Posterior cingulate gyrus (tissue), 11 donors: ENCODE measurements at regions not wholly inside any gene's neighbourhood (a gene's known extent, or its start where the extent isn't known, plus 50 kb on each side); places are given as distances from the start of the nearest gene placed in this dataset.

Experiments used
- DNase-seq, 10 donors: peaks; one replicate each; pipeline versions ENCODE4 v3.0.0 to v3.0.0-alpha.2; 2020 to 2021; ENCODE audit warnings: mixed read lengths in 3 of 10
- intact Hi-C: fragments of 100-400 bp; cut with DNase I; formaldehyde crosslinking; loops from one replicate; pipeline ENCODE4 v1.15.1; 2023

DNA sequence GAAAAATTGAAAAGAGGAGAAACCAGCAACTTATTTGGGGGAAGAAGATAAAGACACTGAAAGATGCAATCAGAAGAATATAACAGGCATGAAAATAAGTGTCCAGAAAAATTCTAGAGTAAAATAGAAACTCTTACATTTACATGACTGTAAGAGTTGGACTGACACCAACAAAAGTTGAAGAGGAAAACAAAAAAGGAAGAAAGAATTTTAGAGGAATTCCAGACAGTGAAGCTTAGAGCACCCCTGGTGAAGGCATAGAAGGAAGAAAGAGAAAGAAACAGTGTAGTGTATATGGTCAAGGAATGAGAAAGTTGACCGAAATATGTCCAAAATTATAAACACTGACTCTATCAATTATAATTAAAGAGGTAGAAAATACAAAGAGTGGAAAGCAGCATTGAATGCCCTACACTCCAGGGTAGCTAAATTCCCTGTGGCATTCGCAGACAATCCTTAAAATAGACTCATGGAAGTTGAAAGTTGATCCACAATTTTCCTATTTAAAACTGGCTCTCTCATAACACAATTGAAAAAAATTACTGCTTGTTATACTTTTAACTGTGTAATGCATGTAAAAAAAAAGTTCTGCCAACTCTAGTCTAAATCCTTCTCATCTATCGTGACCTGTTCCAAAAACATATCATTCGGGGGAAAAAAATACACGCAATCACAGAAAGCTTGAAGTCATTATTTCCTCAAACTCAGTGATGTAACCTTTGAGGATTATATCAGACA lies 102.6 kb upstream of the ABI3BP start:
- no peak for DNase-seq
- intact Hi-C loops = no loop called here

DNA sequence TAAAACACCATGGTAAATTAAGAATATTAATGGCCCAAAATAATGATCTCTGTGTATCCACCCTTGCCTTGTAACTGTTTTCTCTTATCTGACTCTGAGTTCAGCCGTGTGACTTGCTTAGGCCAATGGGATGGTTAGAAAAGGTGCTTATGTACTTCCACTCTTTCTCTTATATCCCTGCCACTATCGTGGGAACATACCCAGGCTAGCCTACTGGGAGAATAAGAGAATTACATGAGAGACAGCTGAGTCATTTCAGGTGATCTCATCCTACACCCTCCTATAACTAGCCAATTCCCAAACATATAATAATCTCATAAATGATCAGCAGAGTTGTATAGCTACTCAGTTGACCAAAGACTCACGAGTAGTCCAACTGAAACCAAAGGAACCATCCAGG lies 98.3 kb upstream of the ABI3BP start:
- intact Hi-C loops = no loop called here
- DNase-seq = no peak

DNA sequence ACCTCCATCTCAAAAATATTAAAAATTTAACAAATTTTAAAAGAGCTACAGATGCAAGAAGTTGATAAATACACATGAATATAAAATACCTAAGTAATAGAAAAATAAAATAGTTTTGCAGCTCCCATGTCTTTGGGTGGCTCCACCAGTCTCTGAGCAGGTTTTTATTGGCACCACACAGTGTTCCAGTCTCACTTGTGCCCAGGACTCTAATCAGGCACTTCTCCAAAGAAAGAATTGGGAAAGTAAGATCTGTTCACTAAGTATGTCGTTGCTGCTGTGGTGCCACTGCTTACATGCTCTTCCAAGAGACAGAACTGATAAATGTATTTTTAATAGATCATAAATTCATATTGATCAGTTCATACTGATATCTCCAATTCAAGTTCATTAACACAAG lies 92.5 kb upstream of the ABI3BP start:
- intact Hi-C loops = no loop called here
- DNase-seq = no peak

DNA sequence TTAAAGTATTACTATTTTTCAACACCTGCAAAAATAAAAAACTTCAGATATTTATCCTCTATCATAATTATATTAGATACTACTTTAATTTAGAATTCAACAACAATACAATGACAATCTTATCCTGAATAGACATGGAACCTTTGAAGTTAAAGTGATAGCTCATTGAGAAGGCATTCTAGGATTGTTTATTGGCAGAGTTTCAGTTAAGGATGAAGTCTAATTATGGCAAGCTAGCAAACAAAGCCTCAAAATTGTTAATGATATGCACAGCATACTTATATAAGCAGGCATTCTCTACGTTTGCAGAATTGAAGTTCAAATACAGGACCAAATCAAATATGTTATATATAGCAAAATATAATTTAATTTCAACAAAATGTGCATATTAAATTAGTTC lies 91.2 kb upstream of the ABI3BP start:
- intact Hi-C loops = no loop called here
- no peak for DNase-seq

DNA sequence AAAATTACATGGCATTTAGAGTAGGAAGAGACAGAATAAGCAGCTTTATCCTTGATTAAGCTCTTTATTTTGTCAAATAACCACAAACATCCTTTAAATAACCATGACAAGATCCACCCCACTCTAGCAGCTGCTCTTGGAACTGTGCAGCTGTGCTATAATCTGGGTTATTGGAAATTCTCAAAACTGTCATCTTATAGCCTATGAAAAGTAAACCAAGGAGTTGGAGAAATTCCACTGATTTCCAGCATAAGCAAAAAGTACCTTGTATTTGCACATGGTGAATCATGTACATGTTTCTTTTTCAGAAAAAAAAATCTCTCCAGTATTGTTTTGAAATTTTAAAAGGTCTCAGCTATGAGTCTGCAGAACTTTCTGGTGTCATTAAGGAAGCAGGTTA lies 88.8 kb upstream of the ABI3BP start:
- no peak for DNase-seq
- intact Hi-C loops = no loop called here

DNA sequence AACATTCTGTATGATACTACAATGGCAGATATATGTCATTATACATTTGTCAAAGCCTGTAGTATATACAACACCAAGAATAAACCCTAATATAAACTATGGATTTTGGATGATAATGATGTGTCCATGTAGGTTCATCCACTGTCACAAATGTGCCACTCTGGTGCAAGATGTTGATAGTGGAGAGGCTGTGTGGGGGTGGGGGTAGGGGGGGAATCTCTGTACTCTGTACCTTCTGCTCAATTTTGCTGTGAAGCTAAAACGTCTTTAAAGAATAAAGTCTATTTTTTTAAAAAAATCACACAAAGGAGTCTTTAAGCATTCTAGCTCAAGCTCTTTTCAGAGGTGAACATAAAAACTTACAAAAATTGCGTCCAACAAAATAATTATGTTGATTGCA lies 88.2 kb upstream of the ABI3BP start:
- intact Hi-C loops = no loop called here
- DNase-seq = no peak

DNA sequence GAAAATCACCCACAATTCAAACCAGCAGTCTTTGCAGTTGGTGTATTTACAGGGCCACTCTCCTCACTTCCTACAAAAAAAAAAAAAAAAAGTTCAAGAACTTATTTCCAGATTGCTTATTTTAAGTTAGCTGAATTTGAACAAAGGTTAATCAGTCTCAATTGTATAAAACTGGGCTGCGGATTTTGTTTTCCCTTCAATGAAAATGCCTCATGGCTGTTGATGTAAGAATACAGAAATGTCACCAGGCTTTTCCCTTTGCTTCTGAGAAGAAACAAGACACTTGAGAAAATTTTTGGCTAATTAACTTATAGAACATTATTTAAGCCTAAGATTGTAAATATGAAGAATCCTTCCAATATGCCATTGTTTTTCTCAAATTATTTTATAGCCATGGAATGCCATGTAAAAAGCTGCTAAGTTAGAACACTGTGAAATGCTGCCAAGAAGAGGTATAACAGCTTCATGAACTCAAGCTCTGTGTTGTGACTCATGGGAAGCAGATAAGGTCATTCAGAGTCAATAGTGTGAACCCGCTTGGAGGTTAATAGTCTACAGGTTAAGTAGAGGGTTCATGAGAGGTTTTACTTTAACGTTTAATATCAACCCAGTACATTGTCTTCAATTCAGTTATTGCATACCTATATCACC lies 84.3 kb upstream of the ABI3BP start:
- DNase-seq = no peak
- intact Hi-C loops = no loop called here

DNA sequence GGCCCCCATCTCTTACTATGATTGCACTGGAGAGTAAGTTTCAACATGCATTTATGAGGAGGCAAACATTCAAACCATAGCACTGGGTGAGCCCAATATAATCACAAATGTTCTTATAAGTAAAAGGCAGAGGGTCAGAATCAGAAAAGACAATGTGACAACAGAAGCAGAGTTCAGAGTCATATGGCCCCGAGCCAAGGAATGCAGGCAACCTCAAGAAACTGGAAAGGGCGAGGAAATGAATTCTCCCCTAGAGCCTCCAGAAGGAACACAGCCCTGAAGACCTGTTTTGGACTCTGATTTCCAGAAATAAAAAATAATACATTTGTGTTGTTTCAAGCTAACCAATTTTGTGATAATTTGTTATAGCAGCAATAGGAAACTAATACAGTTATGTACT lies 81.3 kb upstream of the ABI3BP start:
- DNase-seq = no peak
- intact Hi-C loops = no loop called here

DNA sequence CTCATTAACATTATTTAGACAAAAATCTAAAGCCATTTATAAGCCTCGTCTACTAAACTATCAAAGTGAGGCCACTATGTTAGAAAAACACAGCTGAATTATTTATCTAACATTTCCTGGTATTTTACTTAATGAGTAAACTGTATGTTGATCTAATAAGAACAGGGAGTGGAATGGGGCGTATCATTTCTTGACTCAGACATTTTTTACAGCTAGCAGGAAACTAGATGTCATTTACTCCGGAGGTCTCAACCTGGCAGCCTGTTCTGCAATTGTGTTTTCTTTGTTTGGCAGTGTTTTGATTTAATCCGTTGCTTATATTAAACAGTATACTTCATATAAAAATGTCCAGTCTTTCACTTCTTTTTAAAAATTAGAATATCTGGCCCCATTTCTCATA lies 79.1 kb upstream of the ABI3BP start:
- no peak for DNase-seq
- intact Hi-C loops = no loop called here

DNA sequence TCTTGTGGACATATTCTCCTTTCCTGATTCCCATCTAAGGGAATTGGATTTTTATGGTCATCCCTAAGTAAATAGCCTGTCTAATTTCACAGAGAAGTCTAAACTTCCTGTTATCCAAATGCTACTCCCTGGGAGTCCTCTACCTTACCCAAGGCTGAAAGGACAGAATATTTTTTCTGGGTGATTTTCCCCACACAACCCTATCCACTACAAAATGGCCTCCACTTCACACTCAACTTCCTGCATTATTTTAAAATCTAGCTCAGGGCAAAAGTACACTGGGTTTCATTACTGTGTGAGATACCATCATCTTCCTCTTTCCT lies 77.5 kb upstream of the ABI3BP start:
- intact Hi-C loops = no loop called here
- no peak for DNase-seq

DNA sequence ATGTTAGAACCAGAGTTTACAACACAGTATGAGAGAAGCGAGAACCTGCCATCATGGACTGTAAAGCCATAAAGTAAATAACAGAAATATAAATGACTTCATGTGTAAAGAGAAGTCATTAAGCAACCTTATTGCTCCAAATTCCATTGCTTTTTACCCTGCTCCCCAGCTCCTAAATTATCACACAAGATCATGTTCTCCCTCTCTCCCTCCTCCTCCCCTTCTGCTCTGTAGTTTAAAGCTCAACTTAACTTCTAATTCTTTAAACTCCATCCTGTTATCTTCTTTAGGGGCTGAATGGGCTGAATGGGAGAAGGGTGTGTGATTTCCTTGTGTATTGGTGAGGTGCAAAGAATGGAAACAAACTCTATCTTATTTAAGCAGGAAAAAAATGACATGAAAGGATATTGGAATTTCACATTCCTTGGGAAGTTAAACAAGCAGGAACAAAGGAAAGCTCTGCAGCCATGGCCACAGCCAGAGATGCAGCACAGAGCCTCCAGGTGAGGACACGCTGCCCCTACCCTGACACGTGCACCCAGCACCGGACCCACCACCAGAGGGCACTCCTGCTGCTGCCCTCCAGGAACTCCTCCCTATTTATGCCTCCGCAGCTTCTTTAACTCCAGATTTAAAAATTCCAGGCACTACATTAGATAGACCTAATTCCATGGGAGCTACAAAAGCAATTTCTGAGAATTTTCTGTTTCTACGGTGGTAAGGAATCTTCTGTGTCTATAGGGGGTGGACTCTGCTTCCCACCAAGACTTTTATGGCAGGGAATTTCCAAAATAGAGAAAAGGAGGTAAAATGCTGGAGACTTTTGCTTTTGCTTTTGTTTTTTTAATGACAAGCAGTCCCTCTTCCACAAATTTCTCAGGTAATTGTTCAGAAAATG lies 76.9 kb upstream of the ABI3BP start:
- intact Hi-C loops = no loop called here
- DNase-seq = peak in 5 of 10 donors; percentile 18 to 82 (median 50)

DNA sequence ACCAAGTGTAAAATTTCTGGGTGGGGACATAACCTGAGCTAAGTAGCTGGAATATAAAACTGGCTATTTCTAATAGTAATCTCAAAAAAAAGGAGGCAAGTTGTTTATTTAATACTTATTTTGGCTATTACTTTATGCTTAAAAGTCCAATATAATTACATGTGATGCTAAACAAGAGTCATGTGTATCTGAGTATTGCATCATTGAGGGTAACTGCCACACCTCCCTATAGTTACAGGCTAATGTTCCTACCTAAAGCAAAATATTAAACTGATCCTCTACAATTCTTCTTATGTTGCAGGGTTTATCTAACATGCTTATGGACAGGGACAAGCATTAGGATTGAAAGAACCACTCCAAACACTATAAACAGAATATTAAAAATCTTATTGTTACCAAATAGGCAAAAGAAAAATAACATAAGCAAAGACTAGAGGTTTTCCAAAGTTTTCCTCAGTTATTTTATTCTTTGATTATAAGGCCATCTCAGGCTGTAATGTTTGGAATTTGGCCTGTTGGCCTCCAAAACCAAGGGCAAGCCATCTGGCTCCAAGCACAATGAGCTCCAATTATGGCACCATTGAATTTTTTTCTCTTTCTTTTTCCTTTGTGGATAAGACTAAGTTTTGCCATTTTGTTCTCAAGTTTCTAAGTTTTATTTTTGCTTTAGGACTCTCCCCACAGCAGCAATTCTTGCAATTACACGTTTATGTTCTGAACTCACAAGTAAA lies 75.8 kb upstream of the ABI3BP start:
- intact Hi-C loops = no loop called here

DNA sequence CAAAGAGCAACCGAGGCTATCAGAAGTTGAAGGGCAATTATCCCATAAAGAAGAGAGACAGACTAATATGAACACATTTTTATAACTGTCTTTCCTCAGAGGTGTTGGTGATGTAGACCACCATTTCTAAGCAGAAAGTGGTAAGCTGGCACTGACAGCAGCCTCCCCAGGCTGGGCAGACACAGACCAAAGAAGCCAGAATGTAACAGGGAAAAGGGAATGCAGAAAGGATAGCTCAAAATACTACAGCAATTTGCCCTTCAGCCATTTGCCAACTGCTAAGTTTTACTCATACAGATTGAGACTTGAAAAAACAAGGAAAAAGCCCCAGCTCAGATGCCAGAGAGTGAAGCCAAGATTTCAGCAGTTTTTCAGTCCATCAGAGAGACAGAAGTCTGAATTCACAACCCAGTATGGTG lies 73.5 kb upstream of the ABI3BP start:
- intact Hi-C loops = no loop called here
- DNase-seq = no peak

More for the DNA sequence above, 75.8 kb upstream of the ABI3BP start:
- DNase-seq = no peak

DNA sequence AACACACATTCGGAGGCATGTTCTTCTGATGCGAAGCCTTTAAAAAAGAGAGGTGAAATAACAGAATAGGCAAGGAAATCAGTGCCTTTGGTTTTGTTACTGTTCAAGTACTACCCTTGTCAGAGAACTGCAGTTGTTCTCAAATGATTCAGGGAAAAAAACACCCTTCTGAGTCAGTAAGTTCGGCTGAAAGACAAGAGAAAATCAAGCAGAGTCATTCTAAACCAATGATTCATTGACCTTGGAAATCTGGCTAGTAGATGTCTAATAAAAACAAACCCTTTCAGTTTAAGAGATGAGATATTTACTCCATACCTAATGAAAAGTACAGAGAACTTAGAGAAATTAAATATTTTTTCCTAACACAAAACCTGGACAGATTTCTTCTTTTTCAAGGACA lies 72.7 kb upstream of the ABI3BP start:
- intact Hi-C loops = no loop called here
- DNase-seq = no peak

DNA sequence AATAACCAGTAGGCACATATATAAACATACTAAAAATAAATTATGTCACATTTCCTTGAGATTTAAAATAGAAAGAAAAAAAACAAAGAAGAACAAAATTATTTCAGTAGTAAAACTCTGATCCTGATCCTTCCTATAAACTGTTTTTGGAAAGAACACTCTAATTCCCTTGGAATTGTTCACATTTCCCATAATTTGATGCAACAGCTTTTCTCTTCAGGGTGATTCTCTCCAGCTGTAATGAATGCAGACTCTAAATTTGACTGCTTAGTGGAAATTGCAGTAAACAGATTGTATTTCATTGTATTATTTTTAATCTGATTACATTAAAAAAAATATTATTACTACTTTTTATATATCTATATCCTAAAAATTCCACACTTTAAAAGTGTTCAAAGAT lies 70.2 kb upstream of the ABI3BP start:
- intact Hi-C loops = no loop called here

DNA sequence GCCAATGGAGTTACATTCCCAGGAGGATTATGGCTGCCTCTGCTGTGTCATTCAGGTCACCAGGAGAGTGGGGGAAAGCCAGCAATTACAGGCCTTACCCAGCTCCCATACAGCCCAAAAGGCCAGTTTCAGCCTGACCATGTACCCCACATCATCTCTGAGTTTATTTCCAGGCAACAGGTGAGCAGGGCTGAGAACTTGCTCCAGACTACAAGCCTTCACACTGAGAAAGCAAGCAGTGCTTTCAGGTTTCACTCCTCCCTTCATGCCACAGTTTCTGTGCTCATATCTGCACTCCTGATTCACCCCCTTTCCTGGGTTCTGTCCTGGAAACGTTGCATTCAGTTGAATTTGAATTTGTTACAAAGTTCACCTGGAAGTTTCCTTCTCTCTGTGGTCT lies 68.1 kb upstream of the ABI3BP start:
- intact Hi-C loops = no loop called here
- no peak for DNase-seq

More for the DNA sequence above, 70.2 kb upstream of the ABI3BP start:
- DNase-seq = no peak

DNA sequence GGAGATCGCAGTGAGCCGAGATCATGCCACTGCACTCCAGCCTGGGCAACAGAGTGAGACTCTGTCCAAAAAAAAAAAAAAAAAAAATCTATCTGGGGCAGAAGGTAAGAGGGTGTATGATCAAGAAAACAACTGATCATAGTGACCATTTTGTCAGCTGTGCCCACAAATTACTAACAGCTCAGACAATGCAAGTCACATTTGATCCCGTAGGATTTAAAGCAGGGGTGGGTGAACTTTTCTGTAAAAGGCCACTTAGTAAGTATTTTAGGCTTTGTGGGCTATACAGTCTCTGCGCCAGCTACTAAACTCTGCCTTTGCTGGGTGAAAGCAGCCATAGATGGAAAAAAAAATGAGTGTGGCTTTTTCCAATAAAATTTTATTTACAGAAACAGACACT lies 57.6 kb upstream of the ABI3BP start:
- DNase-seq = no peak
- intact Hi-C loops = no loop called here

DNA sequence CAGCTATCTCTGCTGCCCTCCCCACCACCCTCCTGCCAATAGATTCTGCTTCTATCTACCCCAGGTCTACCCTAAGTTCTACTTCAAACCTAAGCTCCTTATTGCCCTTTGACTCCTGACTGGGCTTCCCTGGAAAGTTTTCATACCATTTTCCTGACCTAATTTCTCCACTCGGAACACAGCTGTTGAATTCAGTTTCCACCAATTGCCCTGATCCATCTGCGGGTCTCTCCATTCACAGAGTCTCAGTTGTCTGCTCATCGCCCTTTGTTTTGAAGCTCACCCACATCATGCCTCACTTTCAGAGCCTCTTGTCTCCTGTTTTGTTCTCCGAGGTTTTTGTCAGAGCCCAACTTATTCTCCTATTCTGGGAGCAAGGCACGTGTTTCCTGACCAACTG lies 56.8 kb upstream of the ABI3BP start:
- intact Hi-C loops = no loop called here
- no peak for DNase-seq

DNA sequence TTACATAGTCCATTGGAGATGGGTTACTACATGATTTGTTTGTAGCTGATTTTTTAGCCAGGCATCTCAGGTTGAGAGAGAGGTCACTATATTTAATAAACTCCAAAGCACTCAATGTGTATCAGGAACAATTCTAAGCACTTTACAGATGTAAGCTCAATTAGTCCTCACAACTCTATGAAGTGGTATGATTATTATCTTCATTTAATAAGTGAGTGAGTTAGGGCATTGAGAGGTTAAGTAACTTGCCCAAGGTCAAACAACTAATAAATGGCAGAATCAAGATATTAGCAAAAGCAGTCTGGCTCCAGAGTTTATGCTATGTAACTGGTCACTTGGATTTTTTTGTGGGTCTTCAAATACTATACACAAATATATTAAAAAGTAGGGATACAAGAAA lies 56.3 kb upstream of the ABI3BP start:
- intact Hi-C loops = no loop called here

DNA sequence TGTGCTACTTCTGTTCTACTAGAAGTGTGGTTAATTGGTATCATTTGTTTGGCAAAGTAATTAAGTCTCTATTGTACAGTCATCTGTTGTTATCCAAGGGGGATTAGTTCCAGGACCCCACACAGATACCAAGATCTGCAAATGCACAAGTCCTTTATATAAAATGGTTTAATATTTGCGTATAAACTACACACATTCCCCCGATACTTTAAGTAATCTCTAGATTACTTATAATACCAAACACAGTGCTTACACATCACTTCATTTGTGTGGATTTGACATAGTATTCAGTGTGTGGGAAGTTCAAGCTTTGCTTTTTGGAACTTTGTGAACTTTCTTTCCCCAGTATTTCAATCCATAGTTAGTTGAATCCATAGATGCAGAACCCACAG lies 50.5 kb upstream of the ABI3BP start:
- DNase-seq = no peak
- intact Hi-C loops = no loop called here

More for the DNA sequence above, 56.3 kb upstream of the ABI3BP start:
- no peak for DNase-seq
